ENCODE measurements at regions not wholly inside any gene's neighbourhood (a gene's known extent, or its start where the extent isn't known, plus 50 kb on each side); places are given as distances from the start of the nearest gene placed in this dataset.
A peak's percentile ranks its signal among the peaks of the same experiment; 100 is the strongest.

- no peaks in the 10 kb centered on the region for H3K4me1 Mint-ChIP-seq (ENCODE audit: low read depth)
- H3K9me3 Mint-ChIP-seq, result no peaks in the 10 kb centered on the region
- no peak overlapping the region for H3K4me3 Mint-ChIP-seq
- Histone ChIP-seq H3K27me3 (ENCODE audit: control insufficient read depth in 1 of 2, insufficient read depth in 2 of 2, low read length in 2 of 2) (peaks cover 0 to 3% of the 10 kb centered on the region in 2 experiments), H3K36me3 (ENCODE audit: insufficient read depth, low read length) (no peaks in the 10 kb centered on the region), H3K27ac (ENCODE audit: low read depth in 1 of 2, low read length in 2 of 2) (no peak overlapping the region), H3K4me3 (ENCODE audit: low read length) (no peak overlapping the region), H3K4me1 (ENCODE audit: insufficient read depth, low read length) (no peaks in the 10 kb centered on the region), H3K9me3 (ENCODE audit: control insufficient read depth in 1 of 2, insufficient read depth in 1 of 2, low read length in 2 of 2) (no peaks in the 10 kb centered on the region)
- no peak overlapping the region for H3K27ac Mint-ChIP-seq
- ATAC-seq (ENCODE audit: poor library complexity), result no peak
- TF ChIP-seq CTCF (IDR thresholded peaks at IDR 0.05), result no peak
- H3K27me3 Mint-ChIP-seq, result no peaks in the 10 kb centered on the region
- no peak for DNase-seq
- ChIA-PET CTCF (no interaction called here), POLR2A (no interaction called here)
- intact Hi-C loops (cut with DNase I, micrococcal nuclease), result no loop called here
- no peaks in the 10 kb centered on the region for H3K36me3 Mint-ChIP-seq (ENCODE audit: low read depth)
These were observed 236.7 kb upstream of the PROX1 start for GRCh38 chr1:213751064-213751397.

GRCh38 chr1:213759359-213760181, 228.2 kb upstream of the PROX1 start:
- no peaks in the 10 kb centered on the region for H3K36me3 ChIP-seq (ENCODE audit: insufficient read depth, low read length)
- POLR2A ChIA-PET, result no interaction called here
- H3K27ac ChIP-seq (ENCODE audit: low read depth in 1 of 2, low read length in 2 of 2), result no peak overlapping the region
- H3K27me3 Mint-ChIP-seq, result no peaks in the 10 kb centered on the region
- H3K9me3 ChIP-seq (ENCODE audit: control insufficient read depth in 1 of 2, insufficient read depth in 1 of 2, low read length in 2 of 2), result no peaks in the 10 kb centered on the region
- CTCF ChIA-PET, result no interaction called here
- H3K9me3 Mint-ChIP-seq, result no peaks in the 10 kb centered on the region
- ATAC-seq (ENCODE audit: poor library complexity), result no peak
- H3K36me3 Mint-ChIP-seq (ENCODE audit: low read depth), result no peaks in the 10 kb centered on the region
- no peak overlapping the region for H3K4me3 Mint-ChIP-seq
- H3K4me1 Mint-ChIP-seq (ENCODE audit: low read depth), result peaks cover 16% of the 10 kb centered on the region
- peaks cover 11% of the 10 kb centered on the region for H3K4me1 ChIP-seq (ENCODE audit: insufficient read depth, low read length)
- no peak overlapping the region for H3K27ac Mint-ChIP-seq
- H3K4me3 ChIP-seq (ENCODE audit: low read length), result no peak overlapping the region
- TF ChIP-seq CTCF (IDR thresholded peaks at IDR 0.05), result no peak
- no peak for DNase-seq
- H3K27me3 ChIP-seq (ENCODE audit: control insufficient read depth in 1 of 2, insufficient read depth in 2 of 2, low read length in 2 of 2), result no peaks in the 10 kb centered on the region
- intact Hi-C loops (cut with DNase I, micrococcal nuclease), result loop anchor here (5.0 kb wide), 2 partner anchors 77 to 93 kb away; no protein-coding TSS in a partner anchor

- Histone ChIP-seq H3K4me1 (ENCODE audit: insufficient read depth, low read length) (peaks cover 11% of the 10 kb centered on the region), H3K4me3 (ENCODE audit: low read length) (no peak overlapping the region), H3K9me3 (ENCODE audit: control insufficient read depth in 1 of 2, insufficient read depth in 1 of 2, low read length in 2 of 2) (no peaks in the 10 kb centered on the region), H3K27me3 (ENCODE audit: control insufficient read depth in 1 of 2, insufficient read depth in 2 of 2, low read length in 2 of 2) (no peaks in the 10 kb centered on the region), H3K36me3 (ENCODE audit: insufficient read depth, low read length) (no peaks in the 10 kb centered on the region), H3K27ac (ENCODE audit: low read depth in 1 of 2, low read length in 2 of 2) (no peak overlapping the region)
- no peak for TF ChIP-seq CTCF (IDR thresholded peaks at IDR 0.05)
- POLR2A ChIA-PET, result interaction anchor here (1.0 to 2.0 kb wide), 4 partner anchors 22 to 91 kb away, joined by 3 to 12 read pairs (median 10); no protein-coding TSS in a partner anchor
- DNase-seq (peak; percentile 15 to 69 (median 41)), ATAC-seq (ENCODE audit: poor library complexity) (peak; percentile 100)
- Mint-ChIP-seq H3K4me1 (ENCODE audit: low read depth) (peaks cover 16% of the 10 kb centered on the region), H3K36me3 (ENCODE audit: low read depth) (no peaks in the 10 kb centered on the region), H3K27ac (peak overlapping the region; percentile 77), H3K27me3 (no peaks in the 10 kb centered on the region), H3K4me3 (peak overlapping the region; percentile 49), H3K9me3 (no peaks in the 10 kb centered on the region)
- intact Hi-C loops (cut with DNase I, micrococcal nuclease), result loop anchor here (1.0 to 5.0 kb wide), 4 partner anchors 22 to 92 kb away; no protein-coding TSS in a partner anchor
- CTCF ChIA-PET, result no interaction called here
These were observed 225.8 kb upstream of the PROX1 start for GRCh38 chr1:213761845-213762407.

Measured in CD4-positive, alpha-beta T cell (primary cell).